GM12872 (cell line): ENCODE measurements at regions not wholly inside any gene's neighbourhood (a gene's known extent, or its start where the extent isn't known, plus 50 kb on each side); places are given as distances from the start of the nearest gene placed in this dataset.

Experiments
- TF ChIP-seq, protein P1 (sequence below): IDR thresholded peaks from 3 replicates; pipeline ENCODE4 v1.5.1; 2011; ENCODE audit warnings: low read depth, mild to moderate bottlenecking, low read length, moderate library complexity; ENCODE audit not compliant: insufficient read depth

DNA sequence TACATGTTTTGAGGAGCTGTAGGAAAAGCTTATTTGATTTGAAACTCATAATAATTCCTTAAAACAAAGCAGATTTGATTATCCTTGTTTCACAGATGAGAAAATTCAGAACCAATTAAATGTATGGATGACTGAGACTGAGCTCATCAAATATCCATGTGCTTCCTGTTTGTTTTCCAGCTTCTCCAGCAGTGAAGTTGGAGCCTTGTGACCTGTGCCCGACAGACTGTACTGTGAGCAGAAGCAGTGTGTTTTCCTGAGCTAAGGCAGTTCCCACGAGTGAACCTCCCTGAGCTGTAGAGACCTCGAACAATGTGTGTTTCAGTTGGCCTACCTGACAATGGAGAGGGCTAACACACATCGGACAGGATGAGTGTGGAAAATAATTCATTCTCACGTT is 599.5 kb upstream of the NRSN1 start:
- TF ChIP-seq, protein P1, sequence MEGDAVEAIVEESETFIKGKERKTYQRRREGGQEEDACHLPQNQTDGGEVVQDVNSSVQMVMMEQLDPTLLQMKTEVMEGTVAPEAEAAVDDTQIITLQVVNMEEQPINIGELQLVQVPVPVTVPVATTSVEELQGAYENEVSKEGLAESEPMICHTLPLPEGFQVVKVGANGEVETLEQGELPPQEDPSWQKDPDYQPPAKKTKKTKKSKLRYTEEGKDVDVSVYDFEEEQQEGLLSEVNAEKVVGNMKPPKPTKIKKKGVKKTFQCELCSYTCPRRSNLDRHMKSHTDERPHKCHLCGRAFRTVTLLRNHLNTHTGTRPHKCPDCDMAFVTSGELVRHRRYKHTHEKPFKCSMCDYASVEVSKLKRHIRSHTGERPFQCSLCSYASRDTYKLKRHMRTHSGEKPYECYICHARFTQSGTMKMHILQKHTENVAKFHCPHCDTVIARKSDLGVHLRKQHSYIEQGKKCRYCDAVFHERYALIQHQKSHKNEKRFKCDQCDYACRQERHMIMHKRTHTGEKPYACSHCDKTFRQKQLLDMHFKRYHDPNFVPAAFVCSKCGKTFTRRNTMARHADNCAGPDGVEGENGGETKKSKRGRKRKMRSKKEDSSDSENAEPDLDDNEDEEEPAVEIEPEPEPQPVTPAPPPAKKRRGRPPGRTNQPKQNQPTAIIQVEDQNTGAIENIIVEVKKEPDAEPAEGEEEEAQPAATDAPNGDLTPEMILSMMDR, result no peak

DNA sequence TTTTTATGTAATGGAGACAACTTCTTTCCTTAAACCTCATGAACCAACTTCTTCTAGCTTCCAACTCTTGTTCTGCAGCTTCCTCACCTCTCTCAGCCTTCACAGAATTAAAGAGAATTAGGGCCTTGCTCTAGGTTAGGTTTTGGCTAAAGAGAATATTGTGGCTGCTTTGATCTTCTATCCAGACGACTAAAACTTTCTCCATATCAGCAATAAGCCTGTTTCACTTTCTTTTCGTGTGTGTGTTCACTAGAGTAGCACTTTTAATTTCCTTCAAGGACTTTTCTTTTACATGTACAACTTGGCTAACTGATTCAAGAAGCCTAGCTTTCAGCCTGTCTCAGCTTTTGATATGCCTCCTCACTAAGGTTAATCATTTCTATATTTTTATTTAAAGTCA is 596.1 kb upstream of the NRSN1 start:
- TF ChIP-seq, protein P1, result no peak

DNA sequence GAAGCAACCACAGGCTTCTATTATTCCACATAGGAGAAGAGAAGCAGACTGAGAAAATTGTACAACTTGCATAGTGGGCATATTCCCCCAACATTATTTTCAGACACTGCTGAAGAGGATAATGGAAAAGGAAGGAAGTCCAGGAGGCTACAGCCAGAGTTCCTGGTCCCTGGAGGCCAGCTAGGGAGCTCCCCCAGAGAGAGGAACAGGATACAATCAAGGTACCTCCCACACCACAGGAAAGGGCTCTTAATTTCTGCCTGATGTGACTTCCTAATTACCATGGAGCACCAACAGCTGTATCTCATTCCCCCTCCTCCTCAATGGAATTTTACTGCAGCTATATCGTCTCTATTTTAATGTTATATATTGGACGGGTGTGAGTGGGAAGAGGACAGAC is 594.3 kb upstream of the NRSN1 start:
- TF ChIP-seq, protein P1, result no peak

DNA sequence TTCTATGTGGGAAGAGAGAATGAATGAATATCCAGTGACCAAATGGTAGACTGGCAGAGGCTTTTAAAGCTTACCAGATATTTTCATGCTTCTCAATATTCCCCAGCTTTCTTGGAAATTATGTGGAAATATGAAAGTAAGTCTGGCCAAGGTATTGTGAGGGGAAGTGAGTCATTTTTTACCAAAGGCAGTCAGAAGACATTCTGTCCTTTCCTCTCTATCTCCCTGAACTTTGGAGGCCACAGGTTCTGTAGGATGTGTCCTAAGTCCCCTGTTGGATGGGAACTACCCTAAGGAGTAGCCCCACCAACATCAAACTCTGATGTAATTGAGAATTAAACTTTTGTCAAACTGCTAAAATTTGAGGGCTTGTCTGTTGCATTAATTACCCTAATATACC is 593.8 kb upstream of the NRSN1 start:
- TF ChIP-seq, protein P1, result no peak

DNA sequence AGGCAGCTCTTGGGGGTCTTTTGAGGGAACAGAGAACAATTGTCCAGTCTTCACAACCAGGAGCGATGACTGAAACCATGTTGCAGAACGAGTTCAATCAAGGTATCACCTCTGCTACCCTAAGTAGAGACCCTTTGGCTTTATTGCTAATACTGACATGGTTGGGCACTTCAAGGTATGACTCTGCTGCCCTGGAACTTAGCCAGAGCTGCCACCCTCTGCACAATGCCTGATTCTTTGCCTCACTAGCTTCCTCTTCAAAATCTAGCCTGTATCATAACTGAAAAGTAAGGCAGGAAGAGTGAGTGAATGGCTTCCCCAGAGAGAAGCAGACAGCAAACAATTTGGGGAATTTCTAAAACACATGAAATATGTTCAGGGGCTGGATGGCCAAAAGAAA is 592.7 kb upstream of the NRSN1 start:
- TF ChIP-seq, protein P1, result no peak

DNA sequence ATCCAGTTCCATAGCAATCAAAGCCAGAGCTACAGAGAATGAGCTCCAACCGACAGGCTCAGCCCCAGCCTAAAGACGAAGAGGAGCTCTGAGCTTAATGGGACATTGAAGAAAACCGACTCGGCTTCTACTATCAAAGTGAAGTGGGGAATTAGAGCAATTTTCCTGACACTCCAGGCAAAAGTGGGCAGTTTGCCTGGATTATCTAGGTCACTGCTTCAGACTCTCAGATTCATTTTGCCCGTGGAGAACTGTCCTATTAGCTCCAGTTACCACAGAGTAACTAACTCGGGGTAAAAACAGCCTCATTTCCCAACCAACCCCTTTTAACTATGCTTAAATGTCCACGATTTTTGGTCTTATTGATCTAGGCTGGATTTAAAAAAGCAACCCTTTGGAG is 592.1 kb upstream of the NRSN1 start:
- TF ChIP-seq, protein P1, result no peak

DNA sequence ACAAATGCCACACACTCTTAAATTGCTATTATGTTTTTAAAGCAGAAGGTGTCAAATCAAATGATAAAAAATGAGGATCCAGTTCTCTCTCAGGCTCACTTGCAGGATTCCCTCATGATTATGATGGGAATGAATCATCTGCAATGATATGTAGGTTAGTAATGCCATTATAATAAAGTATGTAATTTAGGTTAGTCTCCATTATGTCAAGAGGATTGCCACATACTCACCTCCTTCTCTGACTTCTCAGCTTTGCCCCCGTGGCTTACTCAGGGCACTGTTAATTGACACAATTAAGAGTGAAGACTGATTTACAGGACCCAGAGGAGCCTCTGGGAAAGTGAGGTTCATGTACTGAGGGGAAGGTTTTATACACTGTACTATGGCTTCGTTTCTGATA is 591.7 kb upstream of the NRSN1 start:
- TF ChIP-seq, protein P1, result no peak

DNA sequence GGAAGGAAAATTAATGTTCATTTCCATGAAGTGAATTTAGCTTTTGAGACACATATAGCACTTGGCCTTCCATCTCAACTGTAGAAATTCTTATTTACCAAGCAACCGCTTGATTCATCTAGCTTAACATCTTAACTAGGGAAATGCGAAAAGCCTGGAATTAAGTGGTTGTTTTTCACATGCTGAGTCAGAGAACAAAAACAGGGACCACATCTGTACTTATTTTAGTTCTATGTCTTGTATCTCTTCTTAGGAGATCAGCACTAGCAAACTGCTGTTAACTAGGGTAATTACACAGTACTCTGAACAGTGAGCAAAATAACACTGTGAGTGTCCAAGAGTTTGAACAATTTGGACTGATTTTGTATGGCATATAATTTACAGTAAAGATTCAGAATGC is 590.9 kb upstream of the NRSN1 start:
- TF ChIP-seq, protein P1, result no peak
